HepG2 (cell line): ENCODE measurements at regions not wholly inside any gene's neighbourhood (a gene's known extent, or its start where the extent isn't known, plus 50 kb on each side); places are given as distances from the start of the nearest gene placed in this dataset.

Experiments
- CAMTA2 ChIP-seq: sonication (generic); formaldehyde crosslinking; IDR thresholded peaks from 2 replicates; pipeline ENCODE4 v1.4.0; 2020; ENCODE audit warnings: mild to moderate bottlenecking, missing genetic modification reagents, borderline replicate concordance
- EZH2 ChIP-seq: conservative IDR thresholded peaks from 2 replicates; pipeline ENCODE4 v1.6.1; 2012; ENCODE audit warnings: mild to moderate bottlenecking, low read depth, low read length, moderate library complexity
- JUND ChIP-seq: sonication (generic); formaldehyde crosslinking; IDR thresholded peaks from 2 replicates; pipeline ENCODE4 v1.8.0; 2022; ENCODE audit warnings: mild to moderate bottlenecking, missing genetic modification reagents
- MAZ ChIP-seq, 2 experiments: sonication (generic) in 1 of 2; formaldehyde crosslinking in 1 of 2; IDR thresholded peaks; 2 replicates each; pipeline versions ENCODE4 v1.5.0 to v1.6.1; 2012 to 2020; ENCODE audit warnings: low read depth in 2 of 2, mild to moderate bottlenecking in 2 of 2, borderline replicate concordance in 1 of 2, improper control_type of control experiment in 1 of 2, low read length in 1 of 2, missing genetic modification reagents in 1 of 2, moderate library complexity in 1 of 2
- POLR2AphosphoS5 ChIP-seq: IDR thresholded peaks from 2 replicates; pipeline ENCODE4 v1.6.1; 2012; ENCODE audit warnings: low read depth, low read length
- SETDB1 ChIP-seq: sonication (generic); formaldehyde crosslinking; IDR thresholded peaks from 2 replicates; pipeline ENCODE4 v1.5.1; 2020; ENCODE audit warnings: missing genetic modification reagents, mild to moderate bottlenecking, borderline replicate concordance
- SMC3 ChIP-seq: IDR thresholded peaks from 2 replicates; pipeline ENCODE4 v1.6.1; 2011; ENCODE audit warnings: low read length, improper control_type of control experiment
- SUZ12 ChIP-seq: fragments of 150-350 bp; IDR thresholded peaks from 2 replicates; pipeline ENCODE4 v1.6.1; 2014; ENCODE audit warnings: low read depth, low read length
- TOPORS ChIP-seq: sonication (generic); formaldehyde crosslinking; IDR thresholded peaks from 2 replicates; pipeline ENCODE4 v1.8.0; 2023; ENCODE audit warnings: mild to moderate bottlenecking, missing genetic modification reagents
- ZFP1 ChIP-seq: IDR thresholded peaks from 2 replicates; pipeline ENCODE4 v1.6.1; 2016
- ZNF777 ChIP-seq: sonication (generic); formaldehyde crosslinking; IDR thresholded peaks from 2 replicates; pipeline ENCODE4 v1.4.0; 2020; ENCODE audit warnings: missing genetic modification reagents
- TF ChIP-seq, protein P1 (sequence below): sonication (generic); formaldehyde crosslinking; IDR thresholded peaks from 2 replicates; pipeline ENCODE4 v1.5.0; 2020; ENCODE audit warnings: mild to moderate bottlenecking, missing genetic modification reagents, moderate library complexity
- TF ChIP-seq, protein P2 (sequence below): sonication (generic); formaldehyde crosslinking; IDR thresholded peaks from 2 replicates; pipeline ENCODE4 v1.5.1; 2020; ENCODE audit warnings: mild to moderate bottlenecking, missing genetic modification reagents, moderate library complexity
- TF ChIP-seq, protein P3 (sequence below): sonication (generic); formaldehyde crosslinking; IDR thresholded peaks from 2 replicates; pipeline ENCODE4 v1.8.1; 2023; ENCODE audit warnings: missing genetic modification reagents, inconsistent platforms, borderline replicate concordance

DNA sequence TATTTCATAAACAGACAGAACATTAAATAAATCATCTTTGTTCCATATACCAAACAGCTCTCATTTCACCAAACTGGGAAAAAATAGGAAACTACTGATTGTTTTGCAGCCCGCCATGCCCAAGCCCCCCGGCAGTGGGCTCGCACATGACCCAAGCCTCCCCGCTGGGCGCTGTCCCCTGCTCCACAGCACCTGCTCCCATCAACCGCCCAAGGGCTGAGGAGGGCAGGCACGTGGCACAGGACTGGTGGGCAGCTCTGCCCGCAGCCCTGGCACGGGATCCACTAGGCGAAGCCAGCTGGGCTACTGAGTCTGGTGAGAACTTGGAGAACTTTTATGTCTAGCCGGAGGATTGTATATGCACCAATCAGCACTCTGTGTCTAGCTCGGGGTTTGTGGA is 554.8 kb upstream of the CCNG1 start:
- TF ChIP-seq, protein P1, sequence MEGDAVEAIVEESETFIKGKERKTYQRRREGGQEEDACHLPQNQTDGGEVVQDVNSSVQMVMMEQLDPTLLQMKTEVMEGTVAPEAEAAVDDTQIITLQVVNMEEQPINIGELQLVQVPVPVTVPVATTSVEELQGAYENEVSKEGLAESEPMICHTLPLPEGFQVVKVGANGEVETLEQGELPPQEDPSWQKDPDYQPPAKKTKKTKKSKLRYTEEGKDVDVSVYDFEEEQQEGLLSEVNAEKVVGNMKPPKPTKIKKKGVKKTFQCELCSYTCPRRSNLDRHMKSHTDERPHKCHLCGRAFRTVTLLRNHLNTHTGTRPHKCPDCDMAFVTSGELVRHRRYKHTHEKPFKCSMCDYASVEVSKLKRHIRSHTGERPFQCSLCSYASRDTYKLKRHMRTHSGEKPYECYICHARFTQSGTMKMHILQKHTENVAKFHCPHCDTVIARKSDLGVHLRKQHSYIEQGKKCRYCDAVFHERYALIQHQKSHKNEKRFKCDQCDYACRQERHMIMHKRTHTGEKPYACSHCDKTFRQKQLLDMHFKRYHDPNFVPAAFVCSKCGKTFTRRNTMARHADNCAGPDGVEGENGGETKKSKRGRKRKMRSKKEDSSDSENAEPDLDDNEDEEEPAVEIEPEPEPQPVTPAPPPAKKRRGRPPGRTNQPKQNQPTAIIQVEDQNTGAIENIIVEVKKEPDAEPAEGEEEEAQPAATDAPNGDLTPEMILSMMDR (CRISPR knock-in tag): no peak
- TF ChIP-seq, protein P2, sequence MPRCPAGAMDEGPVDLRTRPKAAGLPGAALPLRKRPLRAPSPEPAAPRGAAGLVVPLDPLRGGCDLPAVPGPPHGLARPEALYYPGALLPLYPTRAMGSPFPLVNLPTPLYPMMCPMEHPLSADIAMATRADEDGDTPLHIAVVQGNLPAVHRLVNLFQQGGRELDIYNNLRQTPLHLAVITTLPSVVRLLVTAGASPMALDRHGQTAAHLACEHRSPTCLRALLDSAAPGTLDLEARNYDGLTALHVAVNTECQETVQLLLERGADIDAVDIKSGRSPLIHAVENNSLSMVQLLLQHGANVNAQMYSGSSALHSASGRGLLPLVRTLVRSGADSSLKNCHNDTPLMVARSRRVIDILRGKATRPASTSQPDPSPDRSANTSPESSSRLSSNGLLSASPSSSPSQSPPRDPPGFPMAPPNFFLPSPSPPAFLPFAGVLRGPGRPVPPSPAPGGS (CRISPR knock-in tag): no peak
- no peak for TF ChIP-seq ZNF777 (CRISPR knock-in tag)
- TF ChIP-seq TOPORS (CRISPR knock-in tag): no peak
- no peak for TF ChIP-seq MAZ (IDR thresholded peaks at IDR 0.05; ENCODE audit: borderline replicate concordance, low read depth, low read length)
- no peak for TF ChIP-seq MAZ (CRISPR knock-in tag; IDR thresholded peaks at IDR 0.05; ENCODE audit: low read depth)
- no peak for TF ChIP-seq POLR2AphosphoS5
- no peak for TF ChIP-seq CAMTA2 (CRISPR knock-in tag)
- no peak for TF ChIP-seq SMC3
- no peak for TF ChIP-seq ZFP1 (CRISPR knock-in tag)
- no peak for TF ChIP-seq EZH2
- no peak for TF ChIP-seq JUND (CRISPR knock-in tag)
- TF ChIP-seq SUZ12: no peak
- TF ChIP-seq SETDB1 (CRISPR knock-in tag): no peak
- TF ChIP-seq, protein P3, sequence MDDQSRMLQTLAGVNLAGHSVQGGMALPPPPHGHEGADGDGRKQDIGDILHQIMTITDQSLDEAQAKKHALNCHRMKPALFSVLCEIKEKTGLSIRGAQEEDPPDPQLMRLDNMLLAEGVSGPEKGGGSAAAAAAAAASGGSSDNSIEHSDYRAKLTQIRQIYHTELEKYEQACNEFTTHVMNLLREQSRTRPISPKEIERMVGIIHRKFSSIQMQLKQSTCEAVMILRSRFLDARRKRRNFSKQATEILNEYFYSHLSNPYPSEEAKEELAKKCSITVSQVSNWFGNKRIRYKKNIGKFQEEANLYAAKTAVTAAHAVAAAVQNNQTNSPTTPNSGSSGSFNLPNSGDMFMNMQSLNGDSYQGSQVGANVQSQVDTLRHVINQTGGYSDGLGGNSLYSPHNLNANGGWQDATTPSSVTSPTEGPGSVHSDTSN (CRISPR knock-in tag): no peak
